ENCODE measurements at regions not wholly inside any gene's neighbourhood (a gene's known extent, or its start where the extent isn't known, plus 50 kb on each side); places are given as distances from the start of the nearest gene placed in this dataset.

GRCh38 chr11:134597452-134597851 is 185.4 kb upstream of the B3GAT1 start:
- TF ChIP-seq CTCF (conservative IDR thresholded peaks at IDR 0.05), result no peak
- no peak for TF ChIP-seq EZH2 (IDR thresholded peaks at IDR 0.05; ENCODE audit: low read depth)
